Neural progenitor cell (in vitro differentiated cells): ENCODE measurements at regions not wholly inside any gene's neighbourhood (a gene's known extent, or its start where the extent isn't known, plus 50 kb on each side); places are given as distances from the start of the nearest gene placed in this dataset.

Experiments used
- EZH2 ChIP-seq: fragments of 200-600 bp; sonication (generic); IDR thresholded peaks from 2 replicates; pipeline ENCODE4 v1.6.1; 2017; ENCODE audit warnings: antibody characterized with exemption, mild to moderate bottlenecking, moderate library complexity
- TF ChIP-seq, protein P1 (sequence below): fragments of 200-600 bp; sonication (generic); IDR thresholded peaks from 2 replicates; pipeline ENCODE4 v1.5.1; 2017; ENCODE audit warnings: antibody characterized with exemption, mild to moderate bottlenecking

DNA sequence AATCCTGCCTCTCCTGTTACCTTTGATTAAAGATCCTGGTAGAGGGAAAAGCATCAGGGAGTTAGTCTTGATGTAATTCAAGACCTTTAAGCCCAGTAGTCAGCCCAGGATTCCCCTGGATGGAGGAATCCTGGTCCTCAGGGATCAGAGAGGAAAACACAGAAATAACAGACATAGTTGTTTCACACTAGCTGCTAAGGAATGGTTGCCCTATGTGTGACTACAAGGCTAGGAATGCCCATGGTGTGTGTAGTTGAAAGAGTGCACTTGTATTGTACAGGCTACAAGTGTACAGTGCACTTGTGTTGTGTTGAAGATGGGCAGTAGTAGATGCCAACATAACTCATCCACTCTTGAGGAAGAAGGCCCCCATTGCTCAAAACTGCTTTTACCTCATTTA lies 226.8 kb downstream of the AASDHPPT start:
- no peak for TF ChIP-seq EZH2
- TF ChIP-seq, protein P1, sequence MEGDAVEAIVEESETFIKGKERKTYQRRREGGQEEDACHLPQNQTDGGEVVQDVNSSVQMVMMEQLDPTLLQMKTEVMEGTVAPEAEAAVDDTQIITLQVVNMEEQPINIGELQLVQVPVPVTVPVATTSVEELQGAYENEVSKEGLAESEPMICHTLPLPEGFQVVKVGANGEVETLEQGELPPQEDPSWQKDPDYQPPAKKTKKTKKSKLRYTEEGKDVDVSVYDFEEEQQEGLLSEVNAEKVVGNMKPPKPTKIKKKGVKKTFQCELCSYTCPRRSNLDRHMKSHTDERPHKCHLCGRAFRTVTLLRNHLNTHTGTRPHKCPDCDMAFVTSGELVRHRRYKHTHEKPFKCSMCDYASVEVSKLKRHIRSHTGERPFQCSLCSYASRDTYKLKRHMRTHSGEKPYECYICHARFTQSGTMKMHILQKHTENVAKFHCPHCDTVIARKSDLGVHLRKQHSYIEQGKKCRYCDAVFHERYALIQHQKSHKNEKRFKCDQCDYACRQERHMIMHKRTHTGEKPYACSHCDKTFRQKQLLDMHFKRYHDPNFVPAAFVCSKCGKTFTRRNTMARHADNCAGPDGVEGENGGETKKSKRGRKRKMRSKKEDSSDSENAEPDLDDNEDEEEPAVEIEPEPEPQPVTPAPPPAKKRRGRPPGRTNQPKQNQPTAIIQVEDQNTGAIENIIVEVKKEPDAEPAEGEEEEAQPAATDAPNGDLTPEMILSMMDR, result no peak
